Esophagus squamous epithelium (tissue), 5 donors: ENCODE measurements at regions not wholly inside any gene's neighbourhood (a gene's known extent, or its start where the extent isn't known, plus 50 kb on each side); places are given as distances from the start of the nearest gene placed in this dataset.

Experiments
- DNase-seq: peaks from one replicate; lab custom pipeline; 2025; lab: John Stamatoyannopoulos, UW
- H3K27ac ChIP-seq, 4 donors: fragments of 200-600 bp; sonication (generic); one replicate each; pipeline ENCODE4 v1.5.1; 2016 to 2019; ENCODE audit warnings: mild to moderate bottlenecking in 1 of 4
- H3K27me3 ChIP-seq, 4 donors: fragments of 200-600 bp; sonication (generic); 1 replicate in 3 of 4; 2 replicates in 1 of 4; pipeline versions ENCODE4 v1.5.1 to v1.6.0; 2017 to 2021; ENCODE audit warnings: antibody characterized with exemption in 1 of 4
- H3K36me3 ChIP-seq, 3 donors: fragments of 200-600 bp; sonication (generic); one replicate each; pipeline ENCODE4 v1.5.1; 2016 to 2019
- H3K4me1 ChIP-seq, 3 donors: fragments of 200-600 bp; sonication (generic); one replicate each; pipeline ENCODE4 v1.5.1; 2017 to 2019
- H3K4me3 ChIP-seq, 4 donors: fragments of 200-600 bp; sonication (generic); 1 replicate in 3 of 4; 2 replicates in 1 of 4; pipeline ENCODE4 v1.5.1; 2016 to 2019; ENCODE audit warnings: mild to moderate bottlenecking in 2 of 4, moderate library complexity in 1 of 4
- H3K9me3 ChIP-seq, 3 donors: fragments of 200-600 bp; sonication (generic); one replicate each; pipeline ENCODE4 v1.5.1; 2016 to 2019
- CTCF ChIP-seq, 6 experiments: fragments of 450-650 bp in 4 of 6; fragments of 200-600 bp in 2 of 6; sonication (generic) in 2 of 6; IDR thresholded peaks; one replicate each; pipeline ENCODE4 v1.5.1; 2016 to 2019; ENCODE audit warnings: antibody characterized with exemption in 6 of 6, mild to moderate bottlenecking in 4 of 6, moderate library complexity in 4 of 6
- POLR2A ChIP-seq, 4 donors: fragments of 450-650 bp; IDR thresholded peaks; one replicate each; pipeline ENCODE4 v1.6.1; 2017; ENCODE audit warnings: antibody characterized with exemption in 4 of 4, mild to moderate bottlenecking in 4 of 4, moderate library complexity in 3 of 4
- WGBS, 2 donors: methylation state at CpG; one replicate each; pipeline ENCODE4 v1.1.5; 2018; 5-methylcytosine and 5-hydroxymethylcytosine counted together
- intact Hi-C: fragments of 100-400 bp; cut with DNase I; formaldehyde crosslinking; loops from one replicate; pipeline ENCODE4 v1.15.0; 2022
- donor health status: DM: yes; HTN: yes; CAD: no.

- TF ChIP-seq CTCF (IDR thresholded peaks at IDR 0.05), result no peak
- no peaks in the 10 kb centered on the region for H3K9me3 ChIP-seq
- WGBS, 2 donors, result 64 to 68% methylated on average over 4 of the region's 4 CpGs
- H3K27me3 ChIP-seq, result no peaks in the 10 kb centered on the region
- no peaks in the 10 kb centered on the region for H3K36me3 ChIP-seq
- no peak overlapping the region for H3K4me3 ChIP-seq
- no peaks in the 10 kb centered on the region for H3K4me1 ChIP-seq
- intact Hi-C loops, result no loop called here
- DNase-seq, result no peak
- H3K27ac ChIP-seq, result no peak overlapping the region
Observed at GRCh38 chr10:4219901-4220300, 434.9 kb upstream of the KLF6 start.

- TF ChIP-seq POLR2A (IDR thresholded peaks at IDR 0.05) (no peak), CTCF (IDR thresholded peaks at IDR 0.05) (no peak)
- no peak overlapping the region for H3K27ac ChIP-seq
- intact Hi-C loops, result no loop called here
Observed at GRCh38 chr10:4217653-4218052, 432.6 kb upstream of the KLF6 start.

GRCh38 chr10:4217187-4217586 lies 432.2 kb upstream of the KLF6 start:
- intact Hi-C loops, result no loop called here
- no peak for DNase-seq
- Histone ChIP-seq H3K4me3 (no peak overlapping the region), H3K27ac (no peak overlapping the region), H3K9me3 (no peaks in the 10 kb centered on the region), H3K36me3 (no peaks in the 10 kb centered on the region), H3K4me1 (no peaks in the 10 kb centered on the region), H3K27me3 (no peaks in the 10 kb centered on the region)
- TF ChIP-seq CTCF (IDR thresholded peaks at IDR 0.05) (no peak), POLR2A (IDR thresholded peaks at IDR 0.05) (no peak)
- WGBS, 2 donors, result 75 to 83% methylated on average over 5 of the region's 5 CpGs

More at GRCh38 chr10:4217653-4218052, 432.6 kb upstream of the KLF6 start:
- H3K4me3 ChIP-seq, result no peak overlapping the region
- no peak for DNase-seq
- no peaks in the 10 kb centered on the region for H3K9me3 ChIP-seq
- H3K27me3 ChIP-seq, result no peaks in the 10 kb centered on the region
- no peaks in the 10 kb centered on the region for H3K4me1 ChIP-seq
- WGBS, 2 donors, result 73 to 89% methylated on average over 7 to 9 of the region's 9 CpGs
- no peaks in the 10 kb centered on the region for H3K36me3 ChIP-seq

- intact Hi-C loops, result no loop called here
- H3K4me3 ChIP-seq, result no peak overlapping the region
- H3K9me3 ChIP-seq, result no peaks in the 10 kb centered on the region
- H3K4me1 ChIP-seq, result no peaks in the 10 kb centered on the region
- H3K27me3 ChIP-seq, result no peaks in the 10 kb centered on the region
- DNase-seq, result no peak
- TF ChIP-seq CTCF (IDR thresholded peaks at IDR 0.05) (no peak), POLR2A (IDR thresholded peaks at IDR 0.05) (no peak)
- 63 to 66% methylated on average over 3 of the region's 3 CpGs for WGBS, 2 donors
- H3K36me3 ChIP-seq, result no peaks in the 10 kb centered on the region
- H3K27ac ChIP-seq, result no peak overlapping the region
Observed at GRCh38 chr10:4216726-4217125, 431.7 kb upstream of the KLF6 start.

GRCh38 chr10:4215963-4216575 lies 431.1 kb upstream of the KLF6 start:
- intact Hi-C loops, result no loop called here
- H3K9me3 ChIP-seq, result no peaks in the 10 kb centered on the region
- no peaks in the 10 kb centered on the region for H3K36me3 ChIP-seq
- no peaks in the 10 kb centered on the region for H3K27me3 ChIP-seq
- H3K4me1 ChIP-seq, result no peaks in the 10 kb centered on the region
- TF ChIP-seq CTCF (IDR thresholded peaks at IDR 0.05), result no peak
- TF ChIP-seq POLR2A (IDR thresholded peaks at IDR 0.05), result no peak
- 75 to 88% methylated on average over 3 to 4 of the region's 4 CpGs for WGBS, 2 donors
- no peak for DNase-seq
- H3K27ac ChIP-seq, result no peak overlapping the region
- H3K4me3 ChIP-seq, result no peak overlapping the region
